DMS53 treated with DMSO at 0.1 percent for 48 hours (cell line): ENCODE measurements at regions not wholly inside any gene's neighbourhood (a gene's known extent, or its start where the extent isn't known, plus 50 kb on each side); places are given as distances from the start of the nearest gene placed in this dataset.

Experiments used
- DNase-seq: peaks from one replicate; lab custom pipeline; 2025; ENCODE audit not compliant: unreplicated experiment; lab: John Stamatoyannopoulos, UW

DNA sequence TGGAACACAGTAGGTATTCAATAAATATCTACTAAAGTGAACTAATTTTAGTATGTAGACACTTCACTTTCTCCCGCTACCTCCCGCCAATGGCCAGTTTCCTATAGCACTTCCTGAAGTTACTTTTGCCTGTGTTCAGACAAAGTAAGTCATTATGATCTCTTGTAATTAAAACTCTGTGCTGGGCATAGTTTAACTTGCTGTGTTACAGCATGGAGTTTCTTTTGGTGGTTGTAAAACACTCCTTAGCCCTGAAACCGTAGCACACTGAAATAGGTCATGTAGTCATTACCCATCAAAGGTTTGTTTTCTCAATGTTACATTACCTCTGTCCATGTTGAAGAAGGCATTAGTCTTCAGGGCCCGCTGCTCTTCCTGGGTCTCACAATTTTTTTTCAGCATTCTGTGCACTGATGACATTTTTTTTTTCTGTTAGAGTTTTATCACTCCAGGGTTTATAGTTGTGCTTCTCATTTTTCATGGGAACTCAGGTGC is 54.0 kb upstream of the CENPW start:
- no peak for DNase-seq
